Medulla oblongata (tissue), 1 donor: ENCODE measurements at regions not wholly inside any gene's neighbourhood (a gene's known extent, or its start where the extent isn't known, plus 50 kb on each side); places are given as distances from the start of the nearest gene placed in this dataset.
A peak's percentile ranks its signal among the peaks of the same experiment; 100 is the strongest.
"Not testable (repeated sequence)": the region's sequence is repeated elsewhere in the genome, so short reads cannot be mapped to it uniquely, and the experiment has no call there.

ENCODE experiments used
- DNase-seq: peaks from one replicate; pipeline ENCODE4 v3.0.0-alpha.2; 2015; ENCODE audit errors: extremely low spot score

- no peak for DNase-seq
Observed at GRCh38 chr2:224263571-224264043, 138.3 kb downstream of the FAM124B start.

DNA sequence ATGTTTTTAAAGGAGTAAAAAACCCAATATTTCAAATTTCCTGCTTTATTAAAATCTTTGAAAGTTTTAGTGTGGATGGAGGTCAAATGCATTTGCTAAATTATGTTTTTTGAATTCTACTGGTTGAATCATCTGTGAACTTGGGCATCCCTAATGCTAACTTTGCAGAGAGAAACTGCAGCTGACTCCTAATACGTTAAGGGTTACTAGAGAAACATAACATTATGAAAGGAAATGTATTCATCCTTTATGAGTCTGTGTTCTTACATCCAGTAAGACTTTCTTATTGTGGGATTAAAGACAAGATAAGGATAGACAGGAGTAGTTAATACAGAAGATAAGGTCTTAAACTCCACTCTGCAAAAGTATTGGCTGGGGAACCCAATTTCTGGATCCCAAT, 140.6 kb downstream of the FAM124B start:
- no peak for DNase-seq

DNA sequence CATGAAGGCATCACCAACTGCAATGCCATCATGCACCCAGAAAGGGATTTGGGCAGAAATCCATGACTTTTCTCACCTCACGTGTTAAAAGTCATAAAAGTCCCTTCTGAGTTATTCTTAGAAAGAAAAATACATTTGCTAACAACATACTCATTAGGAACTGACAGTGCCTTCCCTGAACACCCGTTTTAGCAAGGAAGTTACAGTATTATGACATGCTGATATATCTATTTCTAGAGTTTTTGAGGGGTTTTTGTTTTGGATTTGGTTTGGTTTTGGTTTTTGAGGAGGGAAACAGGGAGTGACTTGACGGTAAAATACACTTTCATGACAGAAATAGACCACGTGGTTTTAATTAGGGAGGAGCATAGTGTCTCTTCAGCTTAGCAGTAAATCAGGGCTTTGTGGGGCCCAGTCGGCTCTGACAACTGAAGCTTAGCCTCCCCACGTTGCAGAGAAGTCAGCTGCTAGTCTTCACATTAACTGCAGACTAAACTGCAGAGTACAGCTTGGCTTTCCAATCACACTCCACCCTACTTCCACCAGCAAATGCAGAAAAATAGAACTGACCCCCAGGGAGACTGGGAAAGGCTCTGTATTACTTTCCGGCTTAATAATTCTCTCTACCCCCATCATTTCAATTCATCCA, 141.4 kb downstream of the FAM124B start:
- DNase-seq = peak; percentile 23

- DNase-seq = no peak
Observed at GRCh38 chr2:224259831-224260230, 142.1 kb downstream of the FAM124B start.

DNA sequence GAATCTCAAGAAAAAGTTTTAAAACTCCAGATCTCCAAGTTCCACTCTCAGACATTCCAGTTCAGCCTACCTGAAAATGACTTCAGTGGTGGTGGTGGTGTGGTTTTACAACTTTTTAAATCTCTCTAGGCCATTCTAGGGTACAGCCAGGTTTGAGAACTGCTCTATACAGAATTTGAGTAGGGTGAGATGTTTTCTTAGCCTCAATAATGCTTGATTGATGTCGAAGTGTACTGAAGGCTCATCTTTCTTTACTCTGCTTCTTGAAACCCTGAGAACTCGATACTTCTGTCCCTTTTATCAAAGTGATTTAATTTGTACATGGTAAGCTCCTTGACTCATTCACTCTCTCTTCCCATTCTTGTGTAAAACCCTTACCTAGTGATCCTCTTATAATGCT, 143.8 kb downstream of the FAM124B start:
- no peak for DNase-seq

GRCh38 chr2:224257156-224257555, 144.8 kb downstream of the FAM124B start:
- no peak for DNase-seq

GRCh38 chr2:224253464-224253863, 148.4 kb downstream of the FAM124B start:
- no peak for DNase-seq

DNA sequence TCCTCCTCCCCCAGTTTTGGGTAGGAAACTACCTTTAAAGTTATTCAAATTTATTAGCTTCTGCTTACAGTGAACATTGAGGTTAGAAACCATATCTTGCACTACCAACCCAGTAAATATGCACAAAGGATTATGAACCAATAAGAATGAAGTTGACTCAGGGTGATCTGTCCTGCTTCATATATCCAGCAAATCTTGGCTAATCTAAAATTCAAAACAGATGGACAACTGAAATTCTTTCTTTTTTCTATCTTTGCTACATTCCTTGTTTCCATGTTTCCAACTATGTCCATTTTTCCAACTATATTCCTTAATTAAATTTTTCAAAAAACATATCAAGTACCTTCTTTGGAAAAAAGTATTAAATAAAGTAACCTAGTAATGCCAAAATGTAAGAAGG, 149.3 kb downstream of the FAM124B start:
- no peak for DNase-seq

GRCh38 chr2:224248944-224249371, 152.9 kb downstream of the FAM124B start:
- DNase-seq = no peak

DNA sequence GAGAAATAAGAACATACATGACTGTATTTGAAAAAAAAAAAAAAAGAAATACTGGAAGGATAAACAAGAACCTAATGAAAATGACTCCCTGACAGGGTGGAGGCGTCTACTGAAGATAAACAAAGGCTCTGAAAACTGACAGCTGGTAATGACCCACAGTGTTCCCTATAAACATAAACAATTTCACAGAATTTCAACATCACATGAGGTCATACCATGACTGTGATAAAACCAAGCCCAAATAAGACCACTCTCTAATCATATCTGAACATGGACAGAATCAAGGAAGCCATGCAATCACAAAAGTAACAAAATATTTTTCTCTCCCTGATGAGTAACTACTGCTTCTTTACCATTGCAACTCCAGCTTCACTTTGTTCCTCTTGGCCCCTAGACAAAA, 159.3 kb downstream of the FAM124B start:
- DNase-seq = no peak

GRCh38 chr2:224241812-224242211, 160.1 kb downstream of the FAM124B start:
- no peak for DNase-seq

DNA sequence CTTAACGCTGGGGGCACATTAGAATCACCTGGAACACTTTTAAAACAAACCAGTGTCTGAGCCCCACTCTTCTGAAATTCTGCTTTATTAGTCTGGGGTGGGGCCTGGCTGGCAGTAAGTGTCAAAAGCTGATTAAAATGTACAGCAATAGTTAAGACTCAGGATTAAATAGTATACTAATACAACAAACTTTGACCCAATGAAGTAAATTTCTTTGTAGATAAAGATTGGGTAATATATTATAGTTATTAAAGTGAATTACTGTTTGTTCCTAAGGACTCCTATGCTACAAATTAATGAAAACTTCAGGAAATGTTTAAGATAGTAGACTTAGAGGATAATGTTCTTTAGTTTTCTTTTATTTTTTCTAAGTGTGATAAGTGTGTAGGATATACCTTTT, 160.9 kb downstream of the FAM124B start:
- no peak for DNase-seq

DNA sequence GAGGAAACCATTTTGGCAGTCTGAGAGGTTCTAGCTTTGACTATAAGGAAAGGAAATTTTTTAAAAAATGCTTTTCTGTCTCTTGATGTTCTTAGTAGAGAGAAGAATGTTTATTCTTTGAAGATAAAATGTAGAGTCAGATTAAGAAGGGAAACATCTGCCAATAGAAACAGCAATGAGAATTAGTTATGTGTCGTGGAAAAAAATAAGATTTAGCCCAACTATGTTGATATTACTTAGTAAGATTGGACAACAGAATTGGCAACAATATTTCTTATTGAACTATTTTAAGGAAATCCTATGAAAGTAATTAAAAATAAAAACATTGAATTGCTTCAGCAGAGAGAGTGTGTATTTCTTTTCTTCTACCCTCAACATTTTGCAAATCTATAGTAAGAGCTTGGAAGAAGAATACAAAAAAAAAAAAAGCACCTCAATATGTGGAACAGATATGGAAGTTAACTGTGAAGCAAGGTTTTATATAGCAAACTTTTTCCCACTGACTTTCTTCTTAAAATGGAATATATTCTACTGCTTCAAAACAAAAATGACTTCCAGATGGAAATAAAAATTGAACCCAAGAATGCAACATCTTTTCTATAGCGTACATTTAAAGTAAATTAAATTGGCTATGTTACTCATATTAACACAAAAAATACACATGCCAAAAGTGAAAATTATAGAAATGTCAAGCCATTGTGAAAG, 177.9 kb downstream of the FAM124B start:
- no peak for DNase-seq

- DNase-seq = no peak
Observed at GRCh38 chr2:224222974-224223373, 178.9 kb downstream of the FAM124B start.

- no peak for DNase-seq
Observed at GRCh38 chr2:224222291-224222690, 179.6 kb downstream of the FAM124B start.

GRCh38 chr2:224221455-224221913, 180.4 kb downstream of the FAM124B start:
- no peak for DNase-seq

GRCh38 chr2:224220586-224221255, 181.2 kb downstream of the FAM124B start:
- DNase-seq = no peak

DNA sequence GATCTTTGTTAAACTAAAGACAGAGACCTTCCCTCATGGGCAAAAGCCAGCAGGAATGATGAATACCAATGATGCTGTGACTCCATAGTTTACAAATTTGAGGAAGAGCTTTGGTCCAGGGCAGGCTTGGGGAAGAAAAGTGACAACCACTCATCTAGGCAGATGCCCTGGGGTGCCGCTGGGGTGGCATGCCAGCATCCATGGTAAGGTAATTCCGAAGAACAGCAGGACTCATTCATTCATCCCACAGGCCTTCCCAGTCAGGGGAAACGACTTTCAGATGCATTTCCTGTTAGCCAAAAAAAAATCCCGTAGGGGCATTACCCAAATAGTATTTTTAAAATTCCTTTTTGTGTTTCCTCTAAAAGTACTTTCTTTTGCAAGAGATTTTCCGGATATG, 180.7 kb upstream of the SERPINE2 start:
- no peak for DNase-seq

DNA sequence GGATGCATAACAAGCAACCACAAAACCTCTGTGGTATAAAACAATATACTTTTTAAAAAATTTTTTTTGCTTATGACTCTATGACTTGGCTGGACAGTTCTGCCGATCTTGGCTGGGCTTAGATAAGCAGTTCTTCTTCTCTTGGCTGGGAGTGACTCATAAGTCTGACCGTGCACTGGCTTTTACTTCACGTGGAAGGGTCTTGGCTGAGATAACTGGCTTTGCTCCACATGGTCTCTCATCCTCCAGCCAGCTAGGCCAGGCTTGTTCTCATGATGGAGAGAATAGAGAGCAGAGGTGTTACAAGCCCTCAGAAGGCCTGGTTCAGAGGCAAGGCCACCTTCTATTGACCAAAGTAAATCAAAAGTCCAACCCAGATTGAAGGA, 178.9 kb upstream of the SERPINE2 start:
- no peak for DNase-seq

DNA sequence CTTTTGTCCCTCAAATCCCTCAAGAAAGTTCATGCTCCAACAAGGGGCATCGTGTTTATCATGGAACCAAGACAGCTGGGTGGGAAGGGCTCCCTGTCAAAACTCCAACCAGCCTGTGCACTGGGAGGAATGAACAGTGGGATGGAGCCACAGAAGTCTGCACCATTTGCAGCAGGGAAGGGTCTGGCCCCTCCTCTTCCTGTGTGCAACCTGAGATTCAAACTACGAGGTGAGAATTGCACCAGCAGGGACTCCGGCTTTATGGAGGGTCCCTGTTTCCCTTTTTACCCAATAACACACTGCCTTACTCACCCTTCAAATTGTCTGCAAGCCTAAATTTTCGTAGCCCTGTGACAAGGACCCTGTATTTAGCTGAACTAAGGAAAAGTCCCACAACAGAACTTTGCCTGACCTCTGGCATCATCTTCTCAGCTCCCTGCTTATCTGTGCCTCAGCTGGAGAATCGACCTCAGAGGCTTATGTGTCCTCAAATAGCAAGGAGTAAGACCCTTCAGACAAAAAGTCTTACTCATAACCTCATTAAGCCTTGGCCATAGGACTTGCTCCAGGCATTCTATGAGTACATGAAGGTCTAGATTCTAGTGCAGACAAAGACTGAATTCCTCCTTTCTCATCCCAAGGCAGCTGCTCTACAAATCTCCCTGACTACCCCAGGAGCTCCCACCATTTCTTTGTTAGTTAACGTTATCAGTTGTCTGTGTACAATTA, 178.3 kb upstream of the SERPINE2 start:
- DNase-seq = no peak

DNA sequence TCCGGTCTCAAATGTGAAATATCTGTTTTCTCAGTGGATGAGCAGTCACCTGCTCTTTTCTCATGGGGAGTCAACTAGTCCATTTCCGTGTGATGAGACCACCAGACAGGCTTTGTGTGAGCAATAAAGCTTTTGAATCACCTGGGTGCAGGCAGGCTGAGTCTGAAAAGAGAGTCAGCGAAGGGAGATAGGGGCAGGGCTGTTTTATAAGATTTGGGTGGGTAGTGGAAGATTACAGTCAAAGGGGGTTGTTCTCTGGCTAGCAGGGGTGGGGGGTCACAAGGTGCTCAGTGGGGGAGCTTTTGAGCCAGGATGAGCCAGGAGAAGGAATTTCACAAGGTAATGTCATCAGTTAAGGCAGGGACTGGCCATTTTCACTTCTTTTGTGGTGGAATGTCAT, 176.5 kb upstream of the SERPINE2 start:
- not testable (repeated sequence) for DNase-seq

DNA sequence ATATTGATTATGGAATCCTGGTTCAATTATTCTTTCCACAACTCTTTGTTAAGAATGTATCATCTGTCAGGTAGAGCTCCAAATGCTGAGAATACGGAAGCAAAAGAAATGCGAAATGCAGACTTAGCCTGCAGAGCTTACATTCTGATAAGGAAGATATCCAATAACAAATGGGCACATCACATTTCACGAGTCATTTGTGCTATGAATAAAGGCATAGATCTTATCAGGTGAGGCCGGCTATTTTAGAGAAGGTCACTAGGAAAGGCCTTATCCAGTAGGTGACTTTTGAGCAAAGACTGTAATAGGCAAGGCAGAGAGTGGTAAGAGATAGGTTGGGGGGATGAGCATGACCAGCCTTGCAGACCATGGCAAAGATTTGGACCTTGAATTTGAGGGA, 174.3 kb upstream of the SERPINE2 start:
- no peak for DNase-seq
